Heart left ventricle (tissue), 16 donors: ENCODE measurements at regions not wholly inside any gene's neighbourhood (a gene's known extent, or its start where the extent isn't known, plus 50 kb on each side); places are given as distances from the start of the nearest gene placed in this dataset.

ENCODE experiments used
- ATAC-seq, 4 donors: fragments of 200-7000 bp; cut with Tn5 transposase; one replicate each; pipeline ENCODE4 v1.9.1; 2020 to 2022; ENCODE audit warnings: moderate library complexity in 4 of 4, mild to moderate bottlenecking in 3 of 4, moderate number of reproducible peaks in 1 of 4
- DNase-seq, 5 donors: peaks; one replicate each; pipeline ENCODE4 v3.0.0-alpha.2; 2020
- H3K27ac ChIP-seq, 12 donors: fragments of 200-600 bp; sonication (generic) in 4 of 12; one replicate each; pipeline versions ENCODE4 v1.5.0 to v1.8.0; 2016 to 2022; ENCODE audit warnings: mild to moderate bottlenecking in 2 of 12
- H3K27me3 ChIP-seq, 9 donors: fragments of 200-600 bp; sonication (generic) in 2 of 9; one replicate each; pipeline versions ENCODE4 v1.5.1 to v1.8.0; 2016 to 2022; ENCODE audit warnings: mild to moderate bottlenecking in 3 of 9
- H3K36me3 ChIP-seq, 9 donors: fragments of 200-600 bp; sonication (generic) in 2 of 9; one replicate each; pipeline versions ENCODE4 v1.5.0 to v1.8.0; 2018 to 2022; ENCODE audit warnings: mild to moderate bottlenecking in 2 of 9
- H3K4me1 ChIP-seq, 12 donors: fragments of 200-600 bp; sonication (generic) in 4 of 12; one replicate each; pipeline versions ENCODE4 v1.5.0 to v1.8.0; 2016 to 2022; ENCODE audit warnings: mild to moderate bottlenecking in 3 of 12
- H3K4me3 ChIP-seq, 12 donors: fragments of 200-600 bp; sonication (generic) in 4 of 12; one replicate each; pipeline versions ENCODE4 v1.5.0 to v1.8.0; 2017 to 2022; ENCODE audit warnings: mild to moderate bottlenecking in 9 of 12, moderate library complexity in 4 of 12
- H3K9me3 ChIP-seq, 12 donors: fragments of 200-600 bp; sonication (generic) in 4 of 12; one replicate each; pipeline versions ENCODE4 v1.5.0 to v1.8.0; 2016 to 2022; ENCODE audit warnings: mild to moderate bottlenecking in 1 of 12
- CTCF ChIP-seq, 12 donors: fragments of 200-600 bp; sonication (generic) in 4 of 12; IDR thresholded peaks; one replicate each; pipeline versions ENCODE4 v1.5.0 to v1.8.0; 2018 to 2022; ENCODE audit warnings: antibody characterized with exemption in 12 of 12, mild to moderate bottlenecking in 5 of 12
- POLR2A ChIP-seq, 2 donors: fragments of 450-650 bp; IDR thresholded peaks; one replicate each; pipeline ENCODE4 v1.6.1; 2017; ENCODE audit warnings: antibody characterized with exemption in 2 of 2, mild to moderate bottlenecking in 2 of 2, moderate library complexity in 2 of 2
- WGBS, 4 donors: extraction: QIAGEN DNeasy Blood & Tissue Kit in 2 of 4; methylation state at CpG; one replicate each; pipeline versions ENCODE4 v1.1.5 to v1.1.7; 2013 to 2018; 5-methylcytosine and 5-hydroxymethylcytosine counted together
- intact Hi-C, 10 donors: fragments of 100-400 bp; cut with DNase I; formaldehyde crosslinking; loops; one replicate each; pipeline versions ENCODE4 v1.11.1 to v1.14.2; 2022
- donor health status: ischemic (EF 13 %, LVEDD 7.1; RV severe dilation, severe dysfunction).
- donor health status: healthy with polysubstance abuse.
- donor health status: DM: no; HTN: yes; CAD: no.
- donor health status: DM: no; HTN: no; CAD: no.
- donor health status: ischemic (EF 25% LVEDD 6.9; RV normal size, moderate dysfunction).
- donor health status: ischemic (EF 25% LVEDD 5.7; RV mildly dilated, moderate dysfunction).
- donor health status: healthy.
- donor health status: DM: yes; HTN: yes; CAD: no.
- donor health status: ischemic (EF 35%, LVEDD 5.7; RV mildly dilated, moderate dysfunction).
- donor health status: nonischemic (EF 11% LVEDD 7.7; RV severe dilation, severe dysfunction).
- donor health status: DM: yes; HTN: yes; CAD: no.
- donor health status: PGD.
- donor health status: ischemic (EF 29% LVEDD 5.4; RV normal size, mild dysfunction).
- donor health status: nonischemic (EF 23%, LVEDD 6.1; RV moderate dilation, normal function).

DNA sequence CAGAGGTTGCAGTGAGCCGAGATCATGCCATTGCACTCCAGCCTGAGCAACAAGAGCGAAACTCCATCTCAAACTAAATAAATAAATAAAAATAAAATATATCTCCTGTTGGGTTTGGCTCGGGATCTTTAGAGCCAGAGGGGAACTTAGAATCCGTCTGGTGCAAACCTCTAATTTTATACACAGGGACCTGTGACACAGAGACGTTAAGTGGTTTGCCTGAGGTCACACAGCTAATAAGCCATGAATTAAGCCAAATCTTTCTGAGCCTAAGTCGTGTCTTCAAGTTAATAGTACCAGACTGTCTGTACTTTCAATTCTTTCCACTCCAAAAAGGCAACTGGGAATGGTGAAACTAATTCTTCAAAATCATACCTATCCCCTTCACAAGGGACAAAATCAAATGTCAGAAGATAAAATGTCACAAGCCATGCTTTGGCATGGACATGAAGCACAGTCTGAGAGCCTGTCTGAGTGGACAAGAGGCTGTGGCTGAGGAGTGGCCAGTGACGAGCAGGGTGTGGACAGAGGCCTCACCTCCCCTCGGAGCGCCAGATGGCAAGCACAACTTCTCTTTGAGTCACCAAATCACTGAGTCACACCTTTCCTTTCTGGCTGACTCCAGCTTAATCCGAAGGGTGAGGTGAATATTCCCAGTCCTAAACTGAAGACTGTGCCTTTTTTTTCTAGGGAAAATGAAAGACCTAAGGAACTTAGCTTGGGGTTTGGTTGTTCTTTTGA lies 177.4 kb downstream of the TFAP2A start:
- H3K36me3 ChIP-seq: no peaks in the 10 kb centered on the region
- H3K27me3 ChIP-seq: no peaks in the 10 kb centered on the region
- DNase-seq (no peak), ATAC-seq (no peak)
- H3K9me3 ChIP-seq: no peaks in the 10 kb centered on the region
- WGBS, 4 donors: 71 to 79% (median 75%) methylated on average over 10 of the region's 10 CpGs
- no peak overlapping the region for H3K4me3 ChIP-seq
- H3K27ac ChIP-seq: no peak overlapping the region
- H3K4me1 ChIP-seq: no peaks in the 10 kb centered on the region
- TF ChIP-seq POLR2A (IDR thresholded peaks at IDR 0.05) (no peak), CTCF (IDR thresholded peaks at IDR 0.05) (no peak)
- intact Hi-C loops: no loop called here

DNA sequence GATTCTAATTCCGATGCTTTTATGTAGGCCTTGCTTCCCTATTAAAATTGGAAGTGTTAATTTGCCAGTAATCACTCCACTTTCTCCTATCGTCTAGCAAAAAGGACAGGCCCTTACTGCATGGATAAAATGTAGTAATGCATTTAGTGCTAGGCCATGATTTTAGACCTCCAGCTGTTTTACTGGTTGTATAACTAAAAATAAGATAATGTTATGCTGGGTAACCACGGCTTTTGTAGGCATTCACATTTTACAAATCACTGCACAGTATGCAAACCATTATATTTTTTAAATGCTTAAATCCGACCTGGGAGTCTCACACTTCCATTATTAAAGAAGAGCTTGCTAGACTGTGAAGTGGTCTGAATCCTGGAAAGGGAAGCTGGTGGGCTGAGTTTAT lies 179.5 kb downstream of the TFAP2A start:
- DNase-seq (no peak), ATAC-seq (no peak)
- WGBS, 4 donors: 57 to 67% (median 58%) methylated on average over 4 of the region's 4 CpGs
- no peaks in the 10 kb centered on the region for H3K27me3 ChIP-seq
- no peak overlapping the region for H3K4me3 ChIP-seq
- H3K9me3 ChIP-seq: peaks cover 0 to 4% (median 0%) of the 10 kb centered on the region in 12 donors
- TF ChIP-seq CTCF (IDR thresholded peaks at IDR 0.05) (no peak), POLR2A (IDR thresholded peaks at IDR 0.05) (no peak)
- H3K27ac ChIP-seq: no peak overlapping the region
- intact Hi-C loops: no loop called here
- no peaks in the 10 kb centered on the region for H3K36me3 ChIP-seq
- H3K4me1 ChIP-seq: no peaks in the 10 kb centered on the region

DNA sequence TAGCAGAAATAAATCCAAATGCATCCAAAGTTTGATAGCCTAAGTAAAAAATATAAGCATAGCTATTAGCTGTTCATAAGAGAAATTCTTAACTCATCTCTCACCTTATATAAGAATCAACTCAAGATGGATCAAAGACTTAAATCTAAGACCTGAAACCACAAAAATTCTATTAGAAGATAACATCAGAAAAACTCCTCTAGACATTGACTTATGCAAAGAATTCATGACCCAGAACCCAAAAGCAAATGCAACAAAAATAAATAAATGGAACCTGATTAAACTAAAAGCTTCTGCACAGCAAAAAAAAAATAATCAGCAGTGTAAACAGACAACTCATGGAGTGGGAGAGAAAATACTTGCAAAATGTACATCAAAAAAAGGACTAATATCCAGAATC lies 184.3 kb downstream of the TFAP2A start:
- no peak overlapping the region for H3K4me3 ChIP-seq
- DNase-seq (no peak), ATAC-seq (no peak)
- H3K27ac ChIP-seq: no peak overlapping the region
- no peaks in the 10 kb centered on the region for H3K27me3 ChIP-seq
- intact Hi-C loops: no loop called here
- peaks cover 0 to 22% (median 0%) of the 10 kb centered on the region in 12 donors for H3K9me3 ChIP-seq
- no peaks in the 10 kb centered on the region for H3K36me3 ChIP-seq
- no peaks in the 10 kb centered on the region for H3K4me1 ChIP-seq
- TF ChIP-seq POLR2A (IDR thresholded peaks at IDR 0.05): no peak
- TF ChIP-seq CTCF (IDR thresholded peaks at IDR 0.05): no peak

DNA sequence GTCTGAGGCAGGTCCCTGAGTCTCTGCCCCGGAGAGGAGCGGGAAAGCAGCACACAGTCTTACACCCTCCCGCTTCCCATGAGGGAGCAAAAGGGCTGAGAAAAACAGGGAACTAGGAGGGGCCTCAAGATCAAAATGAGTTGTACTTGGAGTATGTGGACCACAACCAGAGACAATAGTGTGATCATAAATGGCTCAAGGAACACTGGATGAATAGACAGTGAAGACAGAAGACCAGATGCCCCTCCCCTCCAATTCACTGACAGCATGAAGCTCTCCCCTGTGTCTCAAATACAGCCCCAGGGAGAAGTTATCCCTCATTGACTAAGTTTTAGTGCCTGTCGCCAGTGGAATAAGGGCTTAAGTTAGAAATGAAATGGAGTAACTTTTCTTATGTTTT lies 191.0 kb downstream of the TFAP2A start:
- intact Hi-C loops: no loop called here
- H3K4me1 ChIP-seq: no peaks in the 10 kb centered on the region
- DNase-seq (no peak), ATAC-seq (no peak)
- H3K9me3 ChIP-seq: peaks cover 0 to 22% (median 0%) of the 10 kb centered on the region in 12 donors
- H3K27me3 ChIP-seq: peaks cover 0 to 7% (median 0%) of the 10 kb centered on the region in 9 donors
- no peak for TF ChIP-seq POLR2A (IDR thresholded peaks at IDR 0.05)
- TF ChIP-seq CTCF (IDR thresholded peaks at IDR 0.05): no peak
- H3K27ac ChIP-seq: no peak overlapping the region
- H3K4me3 ChIP-seq: no peak overlapping the region
- WGBS, 4 donors: 83 to 91% (median 88%) methylated on average over 4 of the region's 4 CpGs
- no peaks in the 10 kb centered on the region for H3K36me3 ChIP-seq
